ENCODE measurements at regions not wholly inside any gene's neighbourhood (a gene's known extent, or its start where the extent isn't known, plus 50 kb on each side); places are given as distances from the start of the nearest gene placed in this dataset.

GRCh38 chr15:99921101-99921500 is 187.9 kb upstream of the LYSMD4 start:
- TF ChIP-seq, protein P1, sequence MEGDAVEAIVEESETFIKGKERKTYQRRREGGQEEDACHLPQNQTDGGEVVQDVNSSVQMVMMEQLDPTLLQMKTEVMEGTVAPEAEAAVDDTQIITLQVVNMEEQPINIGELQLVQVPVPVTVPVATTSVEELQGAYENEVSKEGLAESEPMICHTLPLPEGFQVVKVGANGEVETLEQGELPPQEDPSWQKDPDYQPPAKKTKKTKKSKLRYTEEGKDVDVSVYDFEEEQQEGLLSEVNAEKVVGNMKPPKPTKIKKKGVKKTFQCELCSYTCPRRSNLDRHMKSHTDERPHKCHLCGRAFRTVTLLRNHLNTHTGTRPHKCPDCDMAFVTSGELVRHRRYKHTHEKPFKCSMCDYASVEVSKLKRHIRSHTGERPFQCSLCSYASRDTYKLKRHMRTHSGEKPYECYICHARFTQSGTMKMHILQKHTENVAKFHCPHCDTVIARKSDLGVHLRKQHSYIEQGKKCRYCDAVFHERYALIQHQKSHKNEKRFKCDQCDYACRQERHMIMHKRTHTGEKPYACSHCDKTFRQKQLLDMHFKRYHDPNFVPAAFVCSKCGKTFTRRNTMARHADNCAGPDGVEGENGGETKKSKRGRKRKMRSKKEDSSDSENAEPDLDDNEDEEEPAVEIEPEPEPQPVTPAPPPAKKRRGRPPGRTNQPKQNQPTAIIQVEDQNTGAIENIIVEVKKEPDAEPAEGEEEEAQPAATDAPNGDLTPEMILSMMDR (IDR thresholded peaks at IDR 0.05; ENCODE audit: insufficient read depth, low read length, poor library complexity, severe bottlenecking) = no peak
- no peak overlapping the region for H3K4me3 ChIP-seq (ENCODE audit: low read depth, low read length)
- DNase-seq (ENCODE audit: low read depth) = no peak
- no peaks in the 10 kb centered on the region for H3K36me3 ChIP-seq (ENCODE audit: control insufficient read depth, insufficient read depth, low read length)
- H3K27me3 ChIP-seq (ENCODE audit: control insufficient read depth, insufficient read depth, low read length) = peaks cover 10% of the 10 kb centered on the region

GRCh38 chr15:99918072-99918471 is 184.8 kb upstream of the LYSMD4 start:
- Histone ChIP-seq H3K4me3 (ENCODE audit: low read depth, low read length) (no peak overlapping the region), H3K27me3 (ENCODE audit: control insufficient read depth, insufficient read depth, low read length) (peaks cover 10% of the 10 kb centered on the region), H3K36me3 (ENCODE audit: control insufficient read depth, insufficient read depth, low read length) (no peaks in the 10 kb centered on the region)
- DNase-seq (ENCODE audit: low read depth) = no peak
- TF ChIP-seq, protein P1 (IDR thresholded peaks at IDR 0.05; ENCODE audit: insufficient read depth, low read length, poor library complexity, severe bottlenecking) = no peak

DNA sequence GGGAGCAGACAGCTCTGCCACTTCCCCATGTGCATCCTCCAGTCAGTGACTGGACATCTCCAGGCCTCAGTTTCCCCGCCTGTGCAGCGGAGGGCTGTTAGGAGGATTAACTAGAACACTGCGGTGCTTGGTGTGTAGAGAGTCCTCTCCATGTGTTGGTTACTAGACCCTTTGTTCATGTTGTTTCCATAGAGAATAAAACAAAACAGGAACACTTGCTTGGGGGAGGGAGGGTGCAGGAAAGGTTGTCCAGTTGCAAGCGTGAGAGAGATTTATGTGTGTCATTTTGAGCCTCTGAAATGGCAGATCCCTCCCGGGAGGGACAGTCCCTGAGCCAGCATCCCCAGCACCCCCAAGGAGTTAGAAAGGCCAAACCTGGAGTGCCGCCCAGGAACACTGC is 184.0 kb upstream of the LYSMD4 start:
- Histone ChIP-seq H3K36me3 (ENCODE audit: control insufficient read depth, insufficient read depth, low read length) (no peaks in the 10 kb centered on the region), H3K27me3 (ENCODE audit: control insufficient read depth, insufficient read depth, low read length) (peaks cover 10% of the 10 kb centered on the region), H3K4me3 (ENCODE audit: low read depth, low read length) (no peak overlapping the region)
- TF ChIP-seq, protein P1 (IDR thresholded peaks at IDR 0.05; ENCODE audit: insufficient read depth, low read length, poor library complexity, severe bottlenecking) = no peak
- DNase-seq (ENCODE audit: low read depth) = no peak

GRCh38 chr15:99916668-99917223 is 183.5 kb upstream of the LYSMD4 start:
- Histone ChIP-seq H3K27me3 (ENCODE audit: control insufficient read depth, insufficient read depth, low read length) (peaks cover 10% of the 10 kb centered on the region), H3K36me3 (ENCODE audit: control insufficient read depth, insufficient read depth, low read length) (no peaks in the 10 kb centered on the region), H3K4me3 (ENCODE audit: low read depth, low read length) (no peak overlapping the region)
- TF ChIP-seq, protein P1 (IDR thresholded peaks at IDR 0.05; ENCODE audit: insufficient read depth, low read length, poor library complexity, severe bottlenecking) = no peak
- DNase-seq (ENCODE audit: low read depth) = no peak

DNA sequence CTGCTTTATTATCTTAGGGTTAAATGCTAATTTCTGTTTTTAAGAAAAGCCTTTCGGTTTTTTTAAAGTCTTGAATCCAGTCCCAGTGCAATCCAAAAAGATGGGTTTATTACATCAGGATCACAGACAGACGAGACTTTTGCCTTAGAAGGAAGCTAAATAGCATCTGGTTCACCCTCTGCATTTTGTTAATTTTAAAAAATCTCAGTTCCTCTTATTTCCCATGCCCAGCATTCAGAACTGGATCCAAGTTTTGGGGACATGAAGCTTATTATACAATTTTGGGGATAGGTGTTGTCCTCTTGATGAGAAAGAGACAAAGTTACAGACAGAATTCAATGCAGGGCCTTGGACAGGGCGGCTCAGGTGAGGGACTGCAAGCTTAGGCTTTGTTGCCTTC is 181.5 kb upstream of the LYSMD4 start:
- TF ChIP-seq, protein P1 (IDR thresholded peaks at IDR 0.05; ENCODE audit: insufficient read depth, low read length, poor library complexity, severe bottlenecking) = no peak
- DNase-seq (ENCODE audit: low read depth) = no peak
- Histone ChIP-seq H3K4me3 (ENCODE audit: low read depth, low read length) (no peak overlapping the region), H3K27me3 (ENCODE audit: control insufficient read depth, insufficient read depth, low read length) (peaks cover 10% of the 10 kb centered on the region), H3K36me3 (ENCODE audit: control insufficient read depth, insufficient read depth, low read length) (no peaks in the 10 kb centered on the region)

- H3K27me3 ChIP-seq (ENCODE audit: control insufficient read depth, insufficient read depth, low read length) = peaks cover 3% of the 10 kb centered on the region
- TF ChIP-seq, protein P1 (IDR thresholded peaks at IDR 0.05; ENCODE audit: insufficient read depth, low read length, poor library complexity, severe bottlenecking) = no peak
- H3K36me3 ChIP-seq (ENCODE audit: control insufficient read depth, insufficient read depth, low read length) = no peaks in the 10 kb centered on the region
- no peak overlapping the region for H3K4me3 ChIP-seq (ENCODE audit: low read depth, low read length)
- no peak for DNase-seq (ENCODE audit: low read depth)
Measured at GRCh38 chr15:99911816-99912215, 178.6 kb upstream of the LYSMD4 start.

All from kidney epithelial cell (primary cell).